Breast epithelium (tissue), 4 donors: ENCODE measurements at regions not wholly inside any gene's neighbourhood (a gene's known extent, or its start where the extent isn't known, plus 50 kb on each side); places are given as distances from the start of the nearest gene placed in this dataset.
A peak's percentile ranks its signal among the peaks of the same experiment; 100 is the strongest.

Experiments
- DNase-seq, 2 donors: peaks; one replicate each; pipeline ENCODE4 v3.0.0-alpha.2; 2019; ENCODE audit warnings: low spot score in 2 of 2
- H3K27ac ChIP-seq, 2 donors: fragments of 200-600 bp; sonication (generic) in 1 of 2; one replicate each; pipeline ENCODE4 v1.5.1; 2016 to 2019; ENCODE audit warnings: mild to moderate bottlenecking in 1 of 2
- H3K27me3 ChIP-seq, 2 donors: fragments of 200-600 bp; sonication (generic) in 1 of 2; one replicate each; pipeline versions ENCODE4 v1.5.1 to v1.6.0; 2017 to 2019; ENCODE audit warnings: control low read depth in 1 of 2, mild to moderate bottlenecking in 1 of 2
- H3K36me3 ChIP-seq: fragments of 200-600 bp; one replicate; pipeline ENCODE4 v1.5.1; 2019
- H3K4me1 ChIP-seq, 2 donors: fragments of 200-600 bp; sonication (generic); one replicate each; pipeline ENCODE4 v1.5.1; 2016 to 2019; ENCODE audit warnings: control low read depth in 1 of 2
- H3K4me3 ChIP-seq, 3 donors: fragments of 200-600 bp; sonication (generic); 1 replicate in 2 of 3; 2 replicates in 1 of 3; pipeline ENCODE4 v1.5.1; 2016 to 2019; ENCODE audit warnings: mild to moderate bottlenecking in 3 of 3, moderate library complexity in 2 of 3
- H3K9me3 ChIP-seq, 2 donors: fragments of 200-600 bp; sonication (generic) in 1 of 2; one replicate each; pipeline ENCODE4 v1.5.1; 2016 to 2019; ENCODE audit warnings: control low read depth in 1 of 2
- POLR2A ChIP-seq: fragments of 450-650 bp; IDR thresholded peaks from one replicate; pipeline ENCODE4 v1.6.1; 2016; ENCODE audit warnings: antibody characterized with exemption, mild to moderate bottlenecking, moderate library complexity
- POLR2AphosphoS5 ChIP-seq, 3 donors: sonication (generic); formaldehyde crosslinking; IDR thresholded peaks; one replicate each; pipeline ENCODE4 v1.6.1; 2017; ENCODE audit warnings: antibody characterized with exemption in 3 of 3
- intact Hi-C: fragments of 100-400 bp; cut with DNase I; formaldehyde crosslinking; loops from one replicate; pipeline ENCODE4 v1.15.1; 2023; ENCODE audit warnings: low total_unique reads
- TF ChIP-seq, protein P1 (sequence below), 3 donors: fragments of 450-650 bp; IDR thresholded peaks; one replicate each; pipeline ENCODE4 v1.5.1; 2016 to 2017; ENCODE audit warnings: antibody characterized with exemption in 3 of 3, mild to moderate bottlenecking in 3 of 3, moderate library complexity in 3 of 3

DNA sequence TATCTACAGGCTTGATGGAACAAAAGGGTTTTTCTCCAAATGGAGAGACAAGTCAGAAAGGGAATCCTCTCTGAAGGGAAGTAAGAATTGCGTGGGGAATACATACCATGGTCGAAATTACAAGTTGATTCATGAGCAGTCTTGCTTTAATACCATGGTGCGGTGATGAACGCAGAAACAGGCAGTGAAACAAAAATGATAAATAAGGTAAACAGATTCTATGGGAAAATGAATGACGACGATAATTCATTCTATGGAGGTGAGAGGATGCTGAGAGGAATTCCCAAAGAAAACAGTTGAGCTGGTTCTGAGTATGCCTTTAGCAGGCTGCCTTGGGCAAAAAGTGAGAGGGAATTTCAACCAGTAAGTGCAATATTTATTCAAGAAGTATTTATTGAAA lies 209.4 kb upstream of the RUNX1 start:
- Histone ChIP-seq H3K36me3 (no peaks in the 10 kb centered on the region), H3K27me3 (no peaks in the 10 kb centered on the region), H3K27ac (no peak overlapping the region), H3K9me3 (no peaks in the 10 kb centered on the region), H3K4me3 (no peak overlapping the region), H3K4me1 (peaks cover 0 to 12% of the 10 kb centered on the region in 2 donors)
- TF ChIP-seq, protein P1, sequence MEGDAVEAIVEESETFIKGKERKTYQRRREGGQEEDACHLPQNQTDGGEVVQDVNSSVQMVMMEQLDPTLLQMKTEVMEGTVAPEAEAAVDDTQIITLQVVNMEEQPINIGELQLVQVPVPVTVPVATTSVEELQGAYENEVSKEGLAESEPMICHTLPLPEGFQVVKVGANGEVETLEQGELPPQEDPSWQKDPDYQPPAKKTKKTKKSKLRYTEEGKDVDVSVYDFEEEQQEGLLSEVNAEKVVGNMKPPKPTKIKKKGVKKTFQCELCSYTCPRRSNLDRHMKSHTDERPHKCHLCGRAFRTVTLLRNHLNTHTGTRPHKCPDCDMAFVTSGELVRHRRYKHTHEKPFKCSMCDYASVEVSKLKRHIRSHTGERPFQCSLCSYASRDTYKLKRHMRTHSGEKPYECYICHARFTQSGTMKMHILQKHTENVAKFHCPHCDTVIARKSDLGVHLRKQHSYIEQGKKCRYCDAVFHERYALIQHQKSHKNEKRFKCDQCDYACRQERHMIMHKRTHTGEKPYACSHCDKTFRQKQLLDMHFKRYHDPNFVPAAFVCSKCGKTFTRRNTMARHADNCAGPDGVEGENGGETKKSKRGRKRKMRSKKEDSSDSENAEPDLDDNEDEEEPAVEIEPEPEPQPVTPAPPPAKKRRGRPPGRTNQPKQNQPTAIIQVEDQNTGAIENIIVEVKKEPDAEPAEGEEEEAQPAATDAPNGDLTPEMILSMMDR (IDR thresholded peaks at IDR 0.05): no peak
- TF ChIP-seq POLR2A (no peak), POLR2AphosphoS5 (IDR thresholded peaks at IDR 0.05) (no peak)
- DNase-seq: no peak
- intact Hi-C loops: no loop called here

DNA sequence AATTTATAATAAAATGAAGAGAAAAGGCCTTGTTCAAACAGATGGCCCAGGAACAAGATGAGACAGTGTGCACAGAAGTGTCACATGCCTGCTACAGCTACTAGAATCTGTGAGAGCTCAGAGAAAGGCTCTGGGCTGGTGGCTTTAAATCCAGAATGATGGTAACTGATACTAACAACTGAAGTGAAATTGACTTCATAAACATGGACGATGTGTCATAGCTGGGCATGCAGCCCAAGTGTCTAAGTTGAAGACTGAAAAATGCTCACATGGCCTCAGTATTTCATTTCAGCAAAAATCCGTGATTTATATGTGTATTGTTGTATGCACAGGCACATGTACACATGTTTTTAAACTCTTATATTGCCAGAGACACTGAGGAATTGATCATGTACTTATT lies 208.3 kb upstream of the RUNX1 start:
- TF ChIP-seq POLR2AphosphoS5 (IDR thresholded peaks at IDR 0.05) (no peak), POLR2A (no peak)
- TF ChIP-seq, protein P1 (IDR thresholded peaks at IDR 0.05): no peak
- intact Hi-C loops: no loop called here
- Histone ChIP-seq H3K27me3 (no peaks in the 10 kb centered on the region), H3K4me1 (peaks cover 0 to 12% of the 10 kb centered on the region in 2 donors), H3K27ac (peak overlapping the region; percentile 48 to 86), H3K9me3 (no peaks in the 10 kb centered on the region), H3K36me3 (no peaks in the 10 kb centered on the region), H3K4me3 (no peak overlapping the region)
- peak in 1 of 2 donors; percentile 43 for DNase-seq

DNA sequence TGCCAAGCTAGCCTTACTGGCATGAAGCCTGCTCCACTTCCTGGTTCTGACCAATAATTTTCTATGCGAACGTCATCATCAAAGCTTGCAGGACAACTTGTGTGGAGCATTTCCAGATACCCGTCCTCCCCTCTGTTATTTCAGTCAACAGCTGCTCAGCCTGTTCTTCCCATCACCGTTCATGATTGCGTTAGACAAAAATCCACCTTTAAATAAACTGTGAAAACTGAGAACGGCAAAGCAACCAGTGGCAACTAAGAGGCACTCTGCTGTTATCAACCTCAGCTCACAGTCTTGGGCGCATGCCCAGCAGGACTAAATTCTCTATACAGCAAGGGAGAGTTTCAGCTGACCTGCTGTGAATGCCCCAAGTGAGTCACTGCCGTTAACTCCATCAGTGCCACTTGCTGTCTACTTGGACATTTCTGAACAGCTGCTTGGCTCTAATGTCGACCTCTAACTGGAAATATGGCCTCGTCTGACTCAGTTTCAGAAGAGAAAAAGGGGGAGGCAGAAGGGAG lies 207.4 kb upstream of the RUNX1 start:
- Histone ChIP-seq H3K27me3 (no peaks in the 10 kb centered on the region), H3K36me3 (no peaks in the 10 kb centered on the region), H3K4me1 (peaks cover 0 to 12% of the 10 kb centered on the region in 2 donors), H3K4me3 (peak overlapping the region in 1 of 3 donors; percentile 24), H3K9me3 (no peaks in the 10 kb centered on the region), H3K27ac (peak overlapping the region; percentile 79 to 86)
- TF ChIP-seq POLR2AphosphoS5 (IDR thresholded peaks at IDR 0.05): peak in 2 of 3 donors; percentile 48 to 61
- TF ChIP-seq, protein P1 (IDR thresholded peaks at IDR 0.05): no peak
- peak; percentile 64 to 76 for DNase-seq
- intact Hi-C loops: no loop called here

DNA sequence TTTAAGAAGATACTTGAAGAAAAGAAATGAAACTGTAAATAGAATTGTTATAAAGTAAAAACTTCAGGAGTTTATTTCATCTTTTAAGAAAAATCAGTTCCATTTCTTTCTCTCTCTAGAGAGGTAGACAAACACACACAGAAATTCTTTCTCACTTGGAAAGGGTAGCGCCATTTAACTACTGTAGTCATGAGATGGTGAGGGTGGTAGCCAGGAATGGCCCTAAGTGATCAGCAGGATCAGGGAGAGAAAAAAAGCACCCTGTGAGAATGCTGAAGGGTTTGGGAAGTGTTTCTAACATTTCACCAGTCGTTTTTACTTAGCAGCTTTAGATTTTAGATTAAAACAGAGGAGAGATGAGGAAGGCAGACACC lies 205.7 kb upstream of the RUNX1 start:
- H3K4me3 ChIP-seq: no peak overlapping the region
- H3K9me3 ChIP-seq: no peaks in the 10 kb centered on the region
- peak overlapping the region; percentile 74 to 86 for H3K27ac ChIP-seq
- H3K4me1 ChIP-seq: peaks cover 0 to 12% of the 10 kb centered on the region in 2 donors
- TF ChIP-seq POLR2AphosphoS5 (IDR thresholded peaks at IDR 0.05): no peak
- TF ChIP-seq, protein P1 (IDR thresholded peaks at IDR 0.05): no peak
- intact Hi-C loops: no loop called here
- H3K27me3 ChIP-seq: no peaks in the 10 kb centered on the region
- DNase-seq: no peak
- no peaks in the 10 kb centered on the region for H3K36me3 ChIP-seq

DNA sequence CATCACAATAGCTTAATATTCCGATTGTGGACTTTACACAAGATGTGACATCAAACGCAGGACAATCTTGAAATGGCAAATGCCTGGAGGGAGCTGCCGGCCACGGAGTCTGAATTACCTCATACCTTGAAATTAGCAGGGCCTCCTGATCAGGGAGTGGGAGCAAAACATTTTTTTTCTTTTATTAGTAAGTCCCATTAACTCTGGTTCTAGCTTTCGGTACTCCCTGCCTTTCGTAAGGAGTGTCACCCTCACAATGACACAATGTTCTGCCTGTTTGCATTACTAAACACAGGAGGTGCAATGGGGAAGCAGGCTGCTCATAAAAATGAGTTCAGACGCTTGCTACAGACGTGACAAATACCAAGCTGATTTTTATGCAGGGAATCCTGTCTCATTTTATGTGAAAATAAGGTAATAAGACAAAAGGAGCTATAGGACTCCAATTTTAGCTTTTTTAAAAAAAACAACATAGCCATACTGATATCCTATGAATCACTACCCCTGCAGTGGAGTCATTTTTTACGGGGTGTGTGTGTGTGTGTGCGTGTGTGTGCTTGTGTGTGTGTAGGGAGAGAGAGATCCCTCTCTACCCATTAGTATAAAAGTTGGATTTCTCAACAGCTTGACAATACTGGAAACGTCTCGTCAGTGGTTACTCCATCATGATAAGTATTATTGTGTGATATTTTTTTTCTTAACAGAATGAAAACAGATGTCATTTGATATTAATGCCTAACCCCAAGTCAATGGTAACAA lies 205.1 kb upstream of the RUNX1 start:
- intact Hi-C loops: no loop called here
- TF ChIP-seq, protein P1 (IDR thresholded peaks at IDR 0.05): no peak
- TF ChIP-seq POLR2AphosphoS5 (IDR thresholded peaks at IDR 0.05): no peak
- no peak for TF ChIP-seq POLR2A
- Histone ChIP-seq H3K4me1 (peaks cover 0 to 12% of the 10 kb centered on the region in 2 donors), H3K4me3 (no peak overlapping the region), H3K27ac (peak overlapping the region; percentile 74 to 86), H3K27me3 (no peaks in the 10 kb centered on the region), H3K9me3 (no peaks in the 10 kb centered on the region), H3K36me3 (no peaks in the 10 kb centered on the region)
- DNase-seq: no peak
